NCI-H2171 treated with DMSO at 0.1 percent for 48 hours (cell line): ENCODE measurements at regions not wholly inside any gene's neighbourhood (a gene's known extent, or its start where the extent isn't known, plus 50 kb on each side); places are given as distances from the start of the nearest gene placed in this dataset.

Source experiments
- DNase-seq: peaks from one replicate; lab custom pipeline; 2025; lab: John Stamatoyannopoulos, UW

DNA sequence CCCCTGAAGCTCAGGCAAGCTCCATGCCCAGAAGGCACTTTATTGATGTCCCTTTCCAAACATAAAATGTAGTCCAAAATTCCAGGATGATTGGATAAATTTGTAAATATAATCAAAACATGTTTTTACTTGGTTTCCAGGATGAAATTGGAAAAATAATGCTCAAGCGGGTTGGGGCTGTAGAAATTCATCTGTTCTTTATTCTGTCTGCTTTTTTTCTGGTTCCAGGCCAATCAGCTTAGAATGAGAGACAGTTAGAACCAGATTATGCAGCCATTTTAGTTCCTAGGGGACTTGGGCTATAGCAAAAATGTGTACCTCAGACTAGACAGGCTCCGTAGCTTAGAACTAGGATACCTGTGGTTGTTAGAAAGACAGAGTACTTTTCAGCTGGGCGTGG is 450.8 kb downstream of the MCTP2 start:
- DNase-seq, result no peak

- DNase-seq, result no peak
Observed at GRCh38 chr15:94683902-94684301, 452.5 kb downstream of the MCTP2 start.

- DNase-seq, result no peak
Observed at GRCh38 chr15:94691169-94691568, 459.8 kb downstream of the MCTP2 start.

DNA sequence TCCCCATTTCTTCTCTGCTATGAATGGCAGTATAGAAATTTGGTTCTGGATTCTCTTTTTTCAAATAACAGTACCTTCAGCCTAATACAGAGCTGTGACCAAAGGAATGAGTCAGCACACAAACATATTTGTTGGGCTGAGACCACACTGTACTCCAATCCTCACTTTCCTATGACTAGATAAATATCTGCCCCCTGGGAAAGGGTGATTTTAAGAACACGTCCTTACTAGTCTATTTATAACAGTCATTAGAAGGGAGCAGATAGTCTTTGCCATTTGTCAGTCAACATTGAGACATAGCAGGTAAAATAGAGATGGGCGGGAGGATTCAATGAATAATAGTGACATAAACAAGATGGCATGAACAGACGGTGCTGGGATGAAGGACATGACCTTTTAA is 461.3 kb downstream of the MCTP2 start:
- no peak for DNase-seq

- no peak for DNase-seq
Observed at GRCh38 chr15:94700211-94700610, 468.9 kb downstream of the MCTP2 start.

DNA sequence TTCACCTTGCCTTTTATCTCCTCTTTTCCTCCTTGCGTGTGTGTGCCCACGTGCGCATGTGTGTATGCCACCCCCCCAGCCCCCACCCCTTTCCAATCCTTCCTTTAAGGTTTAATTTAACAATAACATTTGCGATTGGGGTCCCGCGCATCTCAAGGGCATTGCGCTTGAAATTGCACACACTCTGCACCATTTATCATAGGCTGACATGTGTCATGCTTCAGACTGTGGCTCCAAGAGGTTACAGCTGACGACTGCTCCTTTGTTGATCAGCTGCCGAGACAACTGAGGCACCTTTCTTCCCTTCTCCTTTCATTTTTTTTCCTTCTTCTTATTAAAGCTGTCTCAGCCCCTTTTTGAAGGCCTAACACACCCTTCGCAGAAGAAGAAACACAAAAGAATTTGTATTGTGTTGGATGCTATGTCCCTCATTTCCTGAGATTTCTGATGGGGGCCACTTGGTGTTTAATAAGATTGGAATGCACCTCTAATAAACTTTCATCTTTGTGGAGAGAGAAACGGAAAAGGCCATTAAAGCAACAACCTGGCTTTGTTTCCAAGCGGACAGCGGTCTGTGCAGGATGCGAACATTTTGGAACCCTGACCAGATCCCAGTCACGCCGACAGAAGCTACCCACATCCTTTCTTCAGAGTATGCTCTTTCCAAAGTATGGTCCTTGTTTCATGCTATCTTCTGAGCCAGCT is 470.1 kb downstream of the MCTP2 start:
- DNase-seq, result no peak

DNA sequence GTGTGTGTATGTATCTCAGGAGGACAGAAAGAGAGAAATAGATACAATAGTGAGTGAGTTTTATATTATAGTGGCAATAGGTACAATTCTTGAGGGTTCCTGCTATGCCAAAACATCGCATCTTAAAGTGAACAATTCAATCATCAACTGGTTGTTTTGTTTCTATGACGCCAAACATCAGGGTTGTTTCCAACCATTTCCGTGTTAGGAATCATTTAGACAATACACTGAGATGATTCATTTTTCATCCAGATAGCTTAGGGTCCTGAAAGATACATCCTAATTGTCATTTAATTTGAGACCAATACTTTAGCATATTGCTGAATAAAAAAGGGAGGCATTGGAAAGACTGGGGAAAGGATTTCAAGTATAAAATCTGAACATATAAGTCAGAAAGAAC is 472.2 kb downstream of the MCTP2 start:
- no peak for DNase-seq

- no peak for DNase-seq
Observed at GRCh38 chr15:94704421-94704820, 473.1 kb downstream of the MCTP2 start.

DNA sequence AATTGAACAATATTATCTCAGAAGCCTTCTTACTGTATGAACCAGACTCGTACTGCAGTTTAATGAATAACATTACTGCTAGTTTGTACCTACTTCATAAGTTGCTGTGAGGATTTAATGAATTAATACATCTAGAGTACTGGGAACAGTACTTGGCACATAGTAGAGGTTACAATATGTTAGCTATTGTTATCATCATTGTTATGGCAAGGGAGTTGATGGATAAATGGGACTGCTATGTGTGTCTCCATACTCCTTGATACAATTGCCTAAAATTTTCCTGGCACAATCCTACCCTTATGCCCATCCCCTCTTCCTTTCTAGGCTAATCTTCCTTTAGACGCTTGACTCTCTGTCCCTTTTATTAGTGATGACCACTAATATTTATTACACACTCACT is 473.6 kb downstream of the MCTP2 start:
- DNase-seq, result no peak

DNA sequence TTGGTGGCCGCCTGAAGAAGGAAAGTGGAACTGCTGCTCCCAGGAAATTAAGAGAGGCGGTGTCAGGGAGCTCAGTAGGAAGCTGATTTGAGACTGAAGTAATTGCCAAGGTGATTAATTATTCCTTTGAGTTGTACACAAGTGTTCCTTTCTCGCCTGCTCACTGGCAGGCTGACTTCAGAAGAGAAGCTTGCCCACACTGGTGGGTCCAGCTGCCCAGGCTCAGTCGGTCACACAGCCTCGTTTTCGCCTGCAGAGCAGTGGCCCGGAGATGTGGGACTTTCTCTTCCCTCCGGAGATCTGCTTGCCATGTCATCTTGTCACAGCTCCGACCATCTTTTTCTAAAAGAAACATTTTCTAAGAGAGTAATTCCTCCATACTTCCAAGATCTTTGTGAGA is 478.0 kb downstream of the MCTP2 start:
- no peak for DNase-seq

DNA sequence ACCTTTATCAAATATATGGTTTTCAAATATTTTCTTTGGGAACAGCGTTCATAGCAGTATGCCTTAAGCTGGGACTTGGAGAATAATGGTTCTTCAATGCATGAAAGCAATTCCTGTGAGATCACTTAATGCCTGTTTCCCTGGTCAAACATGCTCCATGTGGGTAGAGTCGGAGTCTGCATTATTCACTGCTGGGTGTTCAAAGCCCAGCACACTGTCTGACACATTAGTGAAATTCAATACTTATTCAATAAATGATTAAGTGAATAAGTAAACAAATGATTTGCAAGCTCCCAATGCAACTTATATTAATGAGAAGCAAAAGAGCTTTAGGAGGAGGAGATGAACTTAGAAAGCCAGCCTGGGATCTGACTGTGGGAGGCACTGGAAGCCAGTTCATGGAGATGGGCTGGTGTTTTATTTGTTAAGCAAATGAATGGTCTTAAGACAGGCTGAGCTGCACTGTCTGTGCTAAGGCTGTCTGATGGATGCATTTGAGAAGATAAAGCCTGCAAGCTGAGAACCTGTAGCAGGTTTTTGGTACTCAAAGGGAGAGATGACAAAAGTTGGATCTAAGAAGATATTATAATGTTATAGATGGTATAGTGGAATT is 490.8 kb downstream of the MCTP2 start:
- no peak for DNase-seq

DNA sequence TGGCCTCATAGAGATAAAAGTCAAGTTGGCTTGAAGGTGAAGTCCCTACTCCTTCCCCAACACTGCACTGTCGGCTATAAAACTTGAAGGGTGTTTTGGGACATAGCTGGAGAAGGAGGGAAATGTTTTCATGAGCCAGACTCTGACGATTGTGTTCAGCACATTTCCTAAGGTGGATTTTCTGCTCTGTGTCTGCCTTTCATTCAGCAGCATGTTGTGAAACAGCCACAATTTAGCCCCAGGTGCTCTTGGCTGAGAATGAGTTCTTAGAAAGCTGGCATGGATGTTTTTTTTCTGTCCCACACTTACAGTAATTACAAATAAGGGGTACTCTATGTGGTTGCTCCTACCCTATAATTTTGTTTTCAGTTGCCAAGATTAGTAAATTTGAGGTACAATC is 492.4 kb downstream of the MCTP2 start:
- DNase-seq, result no peak

DNA sequence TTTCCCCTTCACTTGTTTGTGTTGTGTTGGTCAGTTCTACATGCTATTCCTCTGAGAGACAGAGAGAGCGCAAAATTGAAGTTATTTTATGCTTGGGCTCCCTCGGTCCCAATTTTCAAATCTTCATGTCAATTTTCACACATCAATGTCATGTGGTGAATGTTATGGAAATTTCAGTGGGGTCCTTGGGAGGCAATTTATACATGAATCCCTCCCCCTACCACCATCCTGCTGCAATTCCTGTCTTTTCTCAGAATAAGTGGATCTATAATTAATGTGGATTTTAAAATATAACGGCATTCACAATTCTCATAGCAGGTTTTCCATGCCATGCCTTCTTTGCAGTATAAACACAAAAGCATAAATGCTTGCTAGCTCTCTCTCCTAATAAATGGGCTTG is 499.9 kb downstream of the MCTP2 start:
- DNase-seq, result no peak

- no peak for DNase-seq
Observed at GRCh38 chr15:94734460-94734859, 503.1 kb downstream of the MCTP2 start.

DNA sequence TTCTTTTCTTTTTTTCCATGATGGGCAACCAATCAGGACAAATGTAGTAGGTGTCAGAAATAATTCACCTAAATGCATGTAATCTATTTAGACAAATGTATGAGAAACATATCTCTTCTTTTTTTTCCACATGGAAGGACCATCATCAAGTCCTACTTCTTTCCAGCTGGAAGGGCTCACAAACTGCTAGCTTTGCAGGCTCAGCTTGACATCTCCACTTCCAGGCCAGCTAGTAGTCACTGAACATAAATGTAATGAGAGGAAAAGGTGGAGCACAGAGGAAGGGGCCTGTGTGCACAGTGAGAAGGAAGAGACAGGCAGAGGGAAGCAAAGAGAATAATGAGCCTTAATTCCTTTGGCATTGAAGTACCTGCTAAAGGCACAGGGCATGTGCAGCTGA is 504.9 kb downstream of the MCTP2 start:
- no peak for DNase-seq

GRCh38 chr15:94739639-94740038 is 508.3 kb downstream of the MCTP2 start:
- no peak for DNase-seq

DNA sequence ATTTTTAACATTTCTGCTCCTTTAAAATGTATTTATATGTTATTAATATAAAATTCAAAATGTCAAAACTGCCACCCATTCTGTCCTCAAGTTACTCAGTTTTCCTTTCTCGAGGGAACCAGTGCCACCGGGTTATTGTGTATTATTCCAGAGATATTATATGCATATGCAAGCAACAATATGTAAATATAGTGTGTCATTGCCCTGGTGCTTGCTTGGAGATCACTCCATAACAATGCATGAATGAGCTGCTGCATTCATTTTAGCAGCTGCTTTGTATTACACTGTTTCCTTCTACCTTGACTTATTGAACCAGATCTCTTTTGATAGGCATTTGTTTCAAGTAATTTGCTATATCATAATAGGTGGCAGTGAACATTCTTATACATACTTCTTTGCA is 509.1 kb downstream of the MCTP2 start:
- DNase-seq, result no peak

DNA sequence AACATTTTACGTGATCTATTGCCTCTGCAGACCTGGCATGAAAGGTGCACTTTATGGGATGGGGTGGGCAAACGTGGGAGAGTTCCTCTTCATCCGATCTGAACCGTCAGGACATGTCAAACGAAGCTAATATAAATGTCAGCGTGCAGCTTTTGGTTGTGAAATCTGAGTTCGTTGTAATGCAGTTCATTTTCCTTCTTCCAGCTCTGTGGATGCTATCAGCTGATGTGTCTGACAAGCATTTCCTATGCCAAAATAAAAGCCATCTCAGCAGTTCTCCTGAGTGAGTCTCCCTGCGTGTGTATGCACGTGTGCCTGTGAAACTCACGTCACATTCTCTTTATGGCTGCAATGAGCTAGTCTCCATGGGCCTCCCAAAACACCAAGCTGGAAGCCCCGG is 512.3 kb downstream of the MCTP2 start:
- no peak for DNase-seq

- DNase-seq, result no peak
Observed at GRCh38 chr15:94744080-94744793, 512.9 kb downstream of the MCTP2 start.

DNA sequence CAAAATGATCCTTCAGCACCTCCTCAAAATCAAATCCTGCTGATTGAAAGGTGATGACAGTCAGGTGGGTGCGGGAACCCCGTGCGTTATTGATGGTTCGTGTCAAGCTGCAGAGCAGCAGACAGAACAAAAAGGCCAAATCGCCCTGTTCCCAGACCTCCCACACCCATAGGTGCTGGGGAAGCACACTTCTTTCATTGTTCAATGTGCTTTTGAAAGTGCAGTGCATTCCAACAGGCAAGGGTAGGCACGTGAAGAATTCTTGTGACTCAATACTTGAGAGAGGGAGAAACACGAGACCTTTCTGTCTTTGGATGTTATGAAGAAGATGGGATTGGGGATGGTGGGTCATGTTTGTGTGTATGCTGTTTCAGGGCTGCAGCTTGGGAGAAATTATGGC is 514.0 kb downstream of the MCTP2 start:
- no peak for DNase-seq

GRCh38 chr15:94747510-94747909 is 516.1 kb downstream of the MCTP2 start:
- no peak for DNase-seq

DNA sequence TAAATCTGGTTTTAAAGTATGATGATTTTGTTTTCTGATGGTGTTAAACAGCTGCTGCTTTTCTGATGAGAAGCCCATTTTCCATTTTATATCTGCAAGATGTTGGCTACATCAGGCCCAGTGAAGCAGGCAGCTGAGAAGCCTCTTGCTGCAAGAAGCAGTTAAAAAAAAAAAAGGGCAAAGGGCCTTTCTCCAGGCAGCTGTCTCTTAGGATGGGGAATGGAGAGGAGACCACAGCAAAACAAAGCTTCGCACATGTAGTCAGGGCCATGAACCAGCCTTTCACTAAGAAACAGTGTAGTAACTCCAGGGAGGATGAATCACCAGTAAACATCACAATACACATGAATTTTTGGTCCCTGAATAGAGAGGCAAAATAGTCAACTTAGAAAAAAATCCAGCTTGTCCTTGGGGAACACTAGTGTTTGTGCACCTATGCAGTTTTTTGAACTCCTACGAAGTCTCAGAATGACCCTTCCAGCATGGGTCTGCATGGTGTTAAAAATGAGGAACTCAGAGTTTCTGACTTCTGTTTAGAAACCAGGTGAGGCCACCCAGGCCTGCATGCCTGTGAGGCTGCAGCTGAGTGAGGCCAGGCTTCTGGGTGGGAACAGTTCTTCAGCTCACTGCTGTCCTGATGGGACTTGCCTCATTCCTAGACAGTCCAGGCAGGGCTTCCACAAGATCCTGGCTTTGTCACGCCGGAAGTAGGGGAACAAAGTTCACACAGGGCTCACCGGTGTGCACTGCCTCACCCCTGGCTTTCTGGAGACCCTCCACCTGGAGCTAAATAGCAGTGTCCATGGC is 518.7 kb downstream of the MCTP2 start:
- DNase-seq, result no peak

GRCh38 chr15:94760348-94760747 is 529.0 kb downstream of the MCTP2 start:
- DNase-seq, result no peak
